CD4-positive, alpha-beta T cell treated with Interleukin-17A for 1 hour (primary cell): ENCODE measurements at regions not wholly inside any gene's neighbourhood (a gene's known extent, or its start where the extent isn't known, plus 50 kb on each side); places are given as distances from the start of the nearest gene placed in this dataset.
"Not testable (repeated sequence)": the region's sequence is repeated elsewhere in the genome, so short reads cannot be mapped to it uniquely, and the experiment has no call there.

Source experiments
- DNase-seq: peaks from one replicate; pipeline ENCODE4 v3.0.0-alpha.2; 2020

DNA sequence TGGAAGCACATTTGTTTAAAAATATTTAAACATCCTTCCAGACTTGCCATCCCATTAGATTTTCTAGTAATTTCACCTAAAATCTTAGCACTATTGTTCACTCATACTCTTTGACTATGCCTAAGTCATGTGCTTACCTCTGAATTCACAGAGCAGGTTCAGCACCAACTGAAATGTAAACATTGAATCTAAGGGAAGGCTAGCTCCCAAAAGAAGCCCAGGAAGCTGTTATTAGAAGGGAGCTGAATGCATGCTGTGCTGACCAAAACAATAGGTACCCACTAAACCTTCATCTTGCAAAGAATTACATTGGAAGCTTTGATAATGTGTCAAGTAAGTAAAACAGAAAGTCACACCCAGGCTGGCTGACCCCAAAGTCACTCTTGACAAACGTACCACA lies 571.3 kb downstream of the GABRG2 start:
- DNase-seq = no peak

DNA sequence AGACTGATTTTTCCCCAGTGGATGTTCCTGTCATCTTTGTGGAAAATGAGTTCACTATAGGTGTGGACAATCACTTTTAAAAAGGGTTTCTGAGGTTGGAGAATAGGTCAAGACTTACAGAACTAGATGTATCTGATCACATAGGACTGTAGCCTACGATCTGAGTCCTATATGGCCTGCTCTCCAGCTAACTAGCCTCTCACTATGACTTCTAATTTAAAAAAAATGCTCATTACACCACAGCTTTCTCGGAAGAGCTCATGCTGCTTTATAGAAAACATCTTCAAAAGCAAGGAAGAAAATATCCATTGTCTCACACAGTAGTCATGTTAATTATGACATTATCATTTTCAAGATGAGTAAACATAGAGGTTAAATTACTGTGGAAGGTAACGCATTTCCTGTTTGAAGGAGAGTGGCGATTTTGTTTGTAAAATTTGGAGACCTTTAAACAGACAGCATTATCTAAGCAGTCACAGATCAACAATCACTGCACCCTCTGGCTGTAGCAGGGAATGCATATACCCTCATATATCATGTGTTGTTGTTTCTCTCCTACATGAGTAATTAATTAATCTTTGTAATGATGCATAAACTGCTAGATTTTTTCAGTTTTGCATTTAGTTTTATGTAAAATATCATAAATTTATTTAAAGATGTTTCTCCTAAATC lies 573.7 kb downstream of the GABRG2 start:
- DNase-seq = no peak

DNA sequence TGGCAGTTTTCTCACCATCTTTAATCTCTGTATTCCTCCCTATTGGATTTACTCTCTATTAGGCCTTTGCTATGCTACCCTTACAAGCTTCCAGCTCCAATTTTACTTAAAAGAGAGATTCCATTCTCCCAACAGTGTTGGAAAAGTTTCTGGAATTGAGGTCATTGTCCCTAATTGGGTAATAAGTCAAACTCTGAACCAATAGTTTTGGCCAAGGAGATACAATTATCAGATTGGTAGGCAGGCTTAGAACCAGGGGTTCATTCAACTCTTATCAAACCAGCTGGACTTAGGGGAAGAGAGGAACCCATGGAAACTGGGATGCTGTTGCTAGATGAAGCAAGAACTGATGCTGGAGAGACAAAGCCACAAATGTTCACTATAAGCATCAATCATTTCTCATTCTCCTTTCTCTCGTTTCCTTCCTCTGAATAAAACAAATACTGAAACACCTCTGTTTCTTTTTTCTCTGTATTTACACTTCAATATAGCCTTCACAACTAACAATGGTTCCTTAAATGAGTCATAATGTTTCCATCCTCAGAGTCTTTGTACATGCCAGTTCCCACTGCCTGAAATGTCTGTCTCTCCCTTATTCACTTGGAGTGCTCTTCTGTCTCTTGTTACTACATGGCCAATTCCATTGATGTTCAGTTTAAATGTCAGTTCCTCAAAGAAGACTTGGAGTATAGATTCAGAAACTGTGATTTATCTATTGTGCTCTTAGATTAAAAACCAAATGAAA lies 587.3 kb downstream of the GABRG2 start:
- DNase-seq = no peak

DNA sequence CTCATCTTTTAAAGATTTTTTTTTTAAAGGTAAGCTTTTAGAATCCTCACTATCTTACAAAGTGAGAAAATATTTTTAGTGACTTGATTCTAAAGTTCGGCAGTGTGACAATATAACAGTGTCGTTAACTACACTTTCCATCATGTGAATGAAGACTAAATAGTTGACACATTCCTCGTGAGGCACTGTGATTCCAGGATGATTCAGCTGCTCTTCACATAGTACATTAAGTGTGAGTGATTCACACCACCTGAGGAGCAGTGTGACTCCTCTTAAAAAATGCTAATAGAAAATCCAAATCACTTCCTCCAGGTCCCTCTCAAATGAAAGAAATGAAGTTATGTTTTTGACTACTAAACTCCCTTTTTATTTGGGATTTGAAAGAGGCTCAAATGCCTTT lies 589.5 kb downstream of the GABRG2 start:
- no peak for DNase-seq

DNA sequence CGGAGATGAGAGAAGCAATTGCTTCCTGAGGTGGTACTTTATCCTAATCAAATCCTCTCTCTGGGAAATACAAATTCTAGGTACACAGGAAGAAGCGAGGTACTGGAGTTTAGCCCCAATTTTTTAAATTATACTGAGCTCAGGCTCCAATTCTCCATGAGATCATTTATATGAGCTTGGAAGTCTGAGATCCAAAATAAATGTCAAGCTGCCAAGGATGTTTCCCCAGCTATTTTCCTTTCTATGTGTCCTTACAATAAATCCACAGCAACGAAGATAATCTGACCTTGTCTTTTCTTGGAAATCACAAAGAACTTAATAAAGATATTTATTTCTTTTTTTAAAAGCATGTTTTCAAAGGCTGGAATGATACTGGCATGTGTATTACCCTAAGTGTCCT lies 597.3 kb downstream of the GABRG2 start:
- DNase-seq = no peak

DNA sequence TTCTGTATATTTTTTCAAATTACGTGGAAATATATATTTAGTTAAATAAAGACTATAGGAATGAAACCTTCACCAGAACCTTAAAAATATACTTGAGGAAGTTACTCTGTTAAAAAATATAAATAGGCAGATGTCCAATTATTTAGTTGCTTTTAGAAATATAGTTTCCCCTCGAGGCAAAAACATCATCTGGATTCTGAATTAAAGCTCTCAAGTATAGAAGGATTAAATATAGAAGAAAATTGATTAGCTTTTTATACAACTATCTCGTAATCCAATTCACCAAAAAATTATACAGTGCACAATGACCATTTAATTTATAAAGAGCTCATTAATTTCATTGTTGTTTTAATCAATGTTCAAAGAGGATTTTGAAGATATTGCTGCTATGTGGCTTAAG lies 601.4 kb downstream of the GABRG2 start:
- DNase-seq = no peak

DNA sequence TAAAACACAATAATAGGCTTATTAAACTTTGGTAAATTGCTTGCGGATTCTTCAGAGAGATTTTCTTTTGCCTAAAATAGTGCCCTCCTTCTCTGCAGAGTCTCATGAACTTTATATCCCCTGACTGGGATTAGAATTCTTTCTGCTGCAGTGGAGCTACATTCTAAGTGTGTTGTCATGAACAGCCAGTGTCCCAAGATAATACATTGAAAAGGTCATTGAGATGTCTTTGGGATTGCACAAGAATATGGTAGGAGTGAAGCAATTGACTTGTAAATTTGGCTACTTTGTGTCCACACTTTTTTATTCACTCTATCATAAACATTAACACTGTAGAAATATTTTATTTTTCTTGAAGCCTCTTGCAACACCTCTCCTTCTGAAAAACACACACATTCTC lies 604.5 kb downstream of the GABRG2 start:
- no peak for DNase-seq

DNA sequence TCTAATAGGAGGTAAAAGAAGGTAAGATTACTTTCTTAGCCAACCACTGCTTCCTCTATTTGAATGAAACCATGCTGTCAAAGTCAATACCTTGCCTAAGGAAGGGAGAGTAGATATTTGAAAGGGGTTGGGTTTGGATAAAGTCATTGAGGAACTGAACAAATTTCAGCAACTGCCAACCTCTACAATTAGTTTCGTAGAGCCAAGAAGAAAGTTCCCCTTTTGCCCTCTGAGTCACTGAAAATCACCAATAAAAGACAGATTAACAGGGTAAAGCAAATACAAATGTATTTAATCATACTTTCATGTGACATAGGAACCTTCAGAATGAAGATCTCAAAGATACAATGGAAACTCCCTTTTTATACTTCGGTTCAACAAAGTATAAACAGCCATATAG lies 615.7 kb downstream of the GABRG2 start:
- no peak for DNase-seq

DNA sequence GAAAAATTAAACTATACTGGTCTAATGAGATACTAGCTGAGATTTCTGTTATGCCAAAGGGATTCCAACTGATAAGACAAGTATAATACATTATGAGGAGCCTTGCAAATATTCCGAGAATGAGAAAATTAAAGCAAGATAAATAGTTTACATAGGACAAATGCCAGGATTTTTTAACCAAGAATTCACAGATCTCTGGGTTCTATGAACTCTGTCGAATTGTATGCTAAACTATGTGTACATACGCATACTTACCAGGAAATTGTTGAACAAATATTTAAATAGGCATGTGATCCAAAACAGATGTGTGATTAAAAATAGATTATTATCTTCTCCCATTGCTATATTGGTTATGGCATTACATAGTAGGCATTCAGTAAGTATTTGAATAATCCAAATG lies 616.6 kb downstream of the GABRG2 start:
- no peak for DNase-seq

DNA sequence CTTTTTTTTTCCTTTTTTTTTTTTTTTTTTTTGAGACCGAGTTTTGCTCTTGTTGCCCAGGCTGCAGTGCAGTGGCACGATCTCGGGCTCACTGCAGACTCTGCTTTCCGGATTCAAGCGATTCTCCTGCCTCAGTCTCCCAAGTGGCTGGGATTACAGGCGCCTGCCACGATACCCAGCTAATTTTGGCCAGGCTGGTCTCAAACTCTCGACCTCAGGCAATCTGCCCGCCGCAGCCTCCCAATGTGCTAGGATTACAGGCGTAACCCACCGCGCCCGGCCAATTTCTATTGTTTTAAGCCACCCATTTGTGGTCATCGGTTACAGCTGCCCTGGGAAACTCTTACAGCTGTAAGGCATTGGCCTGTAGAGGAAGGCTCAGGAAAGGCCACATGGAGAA lies 617.7 kb downstream of the GABRG2 start:
- DNase-seq = no peak

DNA sequence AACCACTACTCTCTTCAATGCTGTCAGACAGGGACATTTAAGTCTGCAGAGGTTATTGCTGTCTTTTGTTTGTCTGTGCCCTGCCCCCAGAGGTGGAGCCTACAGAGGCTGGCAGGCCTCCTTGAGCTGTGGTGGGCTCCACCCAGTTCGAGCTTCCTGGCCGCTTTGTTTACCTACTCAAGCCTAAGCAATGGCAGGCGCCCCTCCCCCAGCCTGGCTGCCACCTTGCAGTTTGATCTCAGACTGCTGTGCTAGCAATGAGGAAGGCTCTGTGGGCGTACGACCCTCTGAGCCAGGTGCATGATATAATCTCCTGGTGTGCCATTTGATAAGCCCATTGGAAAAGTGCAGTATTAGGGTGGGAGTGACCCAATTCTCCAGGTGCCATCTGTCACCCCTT lies 628.7 kb downstream of the GABRG2 start:
- not testable (repeated sequence) for DNase-seq

DNA sequence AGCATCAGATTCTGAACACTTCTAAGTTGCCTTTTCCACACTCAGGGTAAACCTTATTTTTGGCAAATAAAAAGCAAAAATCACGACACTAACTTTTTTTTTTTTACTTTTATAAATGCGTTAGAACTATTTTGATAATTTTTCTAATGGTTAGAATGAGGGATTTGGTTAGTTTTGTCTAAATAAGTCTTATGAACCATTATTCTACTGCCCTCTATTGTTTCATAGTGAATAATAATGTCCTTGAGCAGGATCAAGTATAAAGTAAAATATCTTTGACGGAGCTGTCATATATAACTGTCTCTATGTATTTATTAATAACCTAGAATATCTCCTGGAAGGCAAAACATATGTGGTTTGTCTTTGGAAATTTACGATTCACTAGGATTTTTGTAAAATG lies 631.8 kb downstream of the GABRG2 start:
- no peak for DNase-seq

DNA sequence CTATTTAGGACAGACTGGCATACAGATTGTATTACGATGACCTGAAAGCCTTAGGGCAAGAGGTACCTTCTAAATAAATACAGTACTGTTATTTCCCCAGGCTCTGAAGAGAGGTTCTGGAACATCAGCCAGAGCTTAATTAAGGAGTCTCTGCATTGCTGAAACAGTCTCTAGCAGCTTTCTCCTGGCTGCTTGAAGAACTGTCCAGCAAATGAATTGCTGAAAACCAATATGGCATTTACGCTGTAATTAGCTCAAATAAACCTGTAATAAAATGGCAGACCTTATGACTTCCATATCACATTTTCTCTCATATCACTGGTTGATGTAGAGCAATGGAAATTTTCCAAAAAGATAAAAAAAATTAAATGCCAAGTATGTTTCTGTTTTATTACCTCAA lies 636.3 kb downstream of the GABRG2 start:
- no peak for DNase-seq

DNA sequence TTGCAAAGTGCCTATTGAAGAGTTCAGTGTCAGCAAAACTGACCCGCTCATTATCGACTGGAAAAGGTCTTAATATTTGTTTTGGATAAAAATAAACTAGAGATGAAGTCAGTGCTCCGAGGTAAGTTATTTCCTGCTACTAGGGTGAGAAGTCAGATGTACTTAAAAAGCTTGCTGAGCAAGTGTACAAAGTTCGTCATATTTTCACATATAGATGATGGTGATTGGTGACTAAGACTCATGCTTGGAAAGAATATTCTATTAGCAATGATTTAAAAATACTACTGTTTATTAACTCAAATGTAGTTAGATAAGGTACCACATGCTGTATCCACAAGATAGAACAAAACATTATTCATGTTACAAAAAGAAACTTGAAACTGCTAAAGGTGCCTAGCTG lies 643.7 kb downstream of the GABRG2 start:
- no peak for DNase-seq

DNA sequence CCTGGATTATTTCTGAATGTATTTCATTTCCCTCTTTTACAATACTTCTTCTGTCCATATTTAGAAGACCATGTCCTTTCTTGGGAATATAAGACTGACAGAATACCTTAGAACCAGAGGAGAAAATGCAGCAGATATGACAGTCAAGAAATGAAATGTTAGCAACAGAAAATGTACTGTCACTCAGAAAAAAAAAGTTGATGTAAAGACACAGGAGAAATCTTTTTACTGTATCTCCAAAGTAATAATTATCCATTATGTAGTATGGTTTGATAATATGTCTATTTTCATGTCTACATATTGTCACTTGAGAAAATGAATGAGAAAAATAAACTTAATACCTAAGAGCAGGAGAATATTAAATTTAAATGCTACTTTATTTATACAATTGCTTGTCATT lies 652.1 kb downstream of the GABRG2 start:
- no peak for DNase-seq

DNA sequence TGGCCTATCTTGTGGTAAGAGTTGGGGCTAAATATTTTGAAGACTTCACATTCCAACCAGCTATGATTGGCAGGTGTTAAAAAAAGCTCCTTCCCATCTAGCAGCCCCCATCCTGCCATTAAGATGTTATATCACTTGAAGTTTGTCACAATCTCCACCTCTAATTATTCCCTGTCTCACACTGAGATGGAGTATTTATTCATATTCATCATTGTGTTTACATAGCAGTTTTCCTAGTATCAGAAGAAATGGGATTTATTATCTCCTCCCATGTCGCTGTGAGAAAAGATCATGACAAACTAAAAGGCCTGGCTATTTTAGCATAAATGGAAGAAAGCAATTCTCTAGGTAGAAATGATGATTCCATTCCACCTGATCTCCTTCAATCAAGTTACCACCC lies 653.6 kb downstream of the GABRG2 start:
- no peak for DNase-seq

DNA sequence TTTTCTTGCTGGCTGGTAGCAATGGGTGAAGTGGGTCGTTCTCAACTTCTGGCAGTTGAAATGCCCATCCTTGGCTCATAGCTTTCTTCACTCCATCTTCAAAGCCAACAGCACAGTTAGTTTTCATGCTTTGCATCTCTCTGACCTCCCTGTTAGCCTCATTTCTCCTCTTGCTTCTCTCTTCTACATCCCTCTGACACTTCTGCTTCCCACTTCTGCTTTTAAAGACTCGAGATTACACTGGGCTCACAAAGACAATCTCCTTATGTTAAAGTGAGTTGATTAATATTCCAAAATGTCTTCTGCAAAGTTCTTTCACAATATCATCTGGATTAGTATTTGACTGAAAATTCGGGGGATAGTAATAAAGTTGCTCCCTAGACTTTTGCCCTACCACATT lies 684.8 kb upstream of the CCNG1 start:
- DNase-seq = no peak

DNA sequence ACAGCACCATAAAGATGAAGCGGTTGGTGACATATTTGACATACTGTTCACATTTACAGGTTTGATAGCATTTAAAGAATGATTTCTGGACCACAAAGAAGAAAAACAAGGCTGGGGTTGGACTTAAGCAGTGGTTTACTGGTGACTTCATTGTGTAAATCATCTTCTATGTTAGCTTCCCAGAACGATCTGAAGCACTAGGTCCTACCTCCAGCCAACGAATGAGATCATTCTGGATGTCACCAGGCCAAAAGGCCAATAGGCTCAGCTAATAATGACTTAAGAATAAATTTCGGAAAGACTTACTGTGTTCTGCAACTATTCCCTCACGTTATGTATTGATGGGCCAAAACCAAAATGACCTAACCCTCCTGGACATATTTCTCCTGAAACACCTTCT lies 675.3 kb upstream of the CCNG1 start:
- no peak for DNase-seq

DNA sequence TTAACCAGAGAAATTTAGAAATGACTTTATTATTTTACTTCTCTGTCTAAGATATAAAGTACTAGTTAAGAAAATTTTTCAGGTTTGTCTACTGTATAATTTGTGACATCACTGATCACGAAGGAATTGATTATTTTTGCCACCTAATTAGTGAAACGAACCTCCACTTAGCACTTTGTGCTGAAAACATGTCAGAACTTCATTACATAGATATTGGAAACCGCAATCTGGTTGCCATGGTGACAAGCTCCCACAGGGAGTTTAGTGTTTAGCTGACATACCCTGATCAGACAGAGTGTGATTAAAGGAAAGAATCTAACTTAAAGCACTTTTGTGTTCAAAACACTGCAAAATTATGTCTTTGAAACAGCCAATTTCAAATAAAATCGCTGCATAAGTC lies 668.4 kb upstream of the CCNG1 start:
- DNase-seq = no peak

DNA sequence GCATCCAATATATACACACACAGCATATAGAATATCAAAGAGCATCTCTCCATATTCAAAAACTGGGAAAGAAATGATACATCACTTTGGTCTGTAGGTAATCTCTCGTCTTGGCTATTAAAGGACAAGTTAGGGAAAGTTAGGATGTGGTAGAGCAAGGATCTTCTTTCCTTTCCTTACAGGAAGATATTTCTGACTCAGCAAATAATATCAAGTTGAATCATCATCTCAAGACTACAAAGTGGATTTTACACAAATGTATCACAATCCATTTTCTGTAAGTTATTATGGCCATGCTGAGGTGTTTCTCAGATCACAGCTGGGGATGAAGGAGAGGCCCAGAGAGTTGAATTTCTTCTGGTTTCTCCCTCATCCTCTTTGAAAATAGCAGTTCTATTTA lies 651.7 kb upstream of the CCNG1 start:
- no peak for DNase-seq

DNA sequence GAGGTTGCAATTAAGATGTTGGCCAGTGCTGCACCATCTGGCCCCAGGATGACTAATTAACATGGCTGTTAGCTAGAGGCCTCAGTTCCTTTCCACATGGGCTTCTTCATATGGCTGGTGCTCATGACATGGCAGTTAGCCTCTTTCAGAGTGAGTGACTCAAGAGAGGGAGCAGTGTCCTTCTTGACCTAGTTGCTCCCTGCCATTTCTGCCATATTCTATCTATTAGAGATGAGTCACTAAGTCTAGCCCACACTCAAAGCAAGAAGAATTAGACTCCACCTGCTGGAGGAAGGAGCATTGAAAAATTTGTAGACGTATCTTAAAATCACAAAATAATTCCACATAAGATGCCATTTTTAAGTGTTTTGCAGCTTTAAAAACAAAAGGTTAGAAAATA lies 651.2 kb upstream of the CCNG1 start:
- DNase-seq = no peak

DNA sequence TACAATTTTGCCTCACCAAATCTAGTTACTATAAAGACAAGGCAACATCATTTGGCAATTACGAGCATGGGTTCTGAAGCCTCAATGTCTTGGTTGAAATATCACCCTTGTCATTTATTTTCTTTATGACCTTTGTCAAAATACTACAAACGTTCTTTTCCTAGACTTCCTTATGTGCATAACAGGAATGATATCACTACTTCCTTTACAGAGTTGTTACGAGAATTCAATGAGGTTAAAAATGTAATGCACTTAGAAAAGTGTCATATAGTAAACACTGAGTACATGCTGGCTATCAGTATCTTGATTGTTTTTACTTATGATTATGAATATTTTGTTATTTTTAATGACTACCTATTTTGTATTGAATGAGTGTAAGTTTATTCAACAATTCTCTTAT lies 640.9 kb upstream of the CCNG1 start:
- DNase-seq = no peak

DNA sequence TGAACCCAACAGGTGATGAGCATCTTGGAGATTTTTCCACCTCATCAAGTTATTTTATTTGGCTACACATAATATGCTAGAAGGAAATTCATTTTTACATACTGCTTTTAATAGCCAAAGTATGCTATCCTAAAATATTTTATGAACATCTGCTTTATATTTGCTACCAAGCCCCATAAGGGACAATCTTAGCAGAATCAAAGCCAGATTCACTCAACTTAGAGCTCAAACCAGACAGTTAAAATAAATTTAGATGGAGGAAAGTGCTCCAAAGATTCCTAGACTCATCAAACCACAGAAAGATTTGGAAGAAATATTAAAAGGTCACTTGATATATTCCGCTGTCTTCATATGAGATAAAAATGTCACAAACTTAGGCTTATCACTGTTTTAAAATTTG lies 637.1 kb upstream of the CCNG1 start:
- DNase-seq = no peak

DNA sequence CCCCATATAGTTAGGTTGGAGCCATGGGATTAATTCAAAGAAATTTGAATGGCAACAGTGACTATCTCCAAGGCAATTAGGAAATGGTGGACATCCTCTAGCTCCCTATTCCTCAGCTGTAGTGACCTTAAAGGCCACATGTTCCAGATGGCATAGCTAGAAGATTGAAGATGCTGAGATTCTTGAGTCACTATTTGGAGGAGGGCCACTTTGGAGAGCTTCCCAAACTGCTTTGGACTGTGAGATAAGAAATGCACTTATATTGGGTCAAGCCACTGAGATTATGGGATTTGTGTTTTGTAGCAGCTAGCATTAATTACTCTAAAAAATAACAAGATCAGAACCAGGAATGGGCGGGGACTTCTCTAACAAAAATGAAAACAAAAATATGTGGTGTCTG lies 636.2 kb upstream of the CCNG1 start:
- no peak for DNase-seq

DNA sequence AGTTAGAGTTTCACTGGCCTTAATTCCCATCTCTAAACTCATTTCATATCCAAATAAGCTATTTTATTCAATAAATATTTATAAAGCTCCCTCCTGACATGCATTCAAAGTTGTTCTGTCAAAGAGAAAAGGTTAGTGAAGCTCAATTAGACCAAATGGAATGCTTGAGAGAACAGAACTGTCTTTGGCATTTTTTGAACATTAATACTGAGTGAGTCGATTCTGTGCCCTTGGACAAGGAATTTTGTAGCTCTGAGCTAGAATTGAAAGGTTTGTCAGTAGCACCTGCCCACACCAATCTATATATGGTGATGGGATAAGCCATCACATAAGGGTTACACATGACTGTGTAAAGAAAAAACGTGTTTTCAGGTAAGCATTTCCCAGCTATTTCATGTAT lies 631.2 kb upstream of the CCNG1 start:
- no peak for DNase-seq
